Naive thymus-derived CD4-positive, alpha-beta T cell (primary cell): ENCODE measurements at regions not wholly inside any gene's neighbourhood (a gene's known extent, or its start where the extent isn't known, plus 50 kb on each side); places are given as distances from the start of the nearest gene placed in this dataset.

Experiments
- ATAC-seq: fragments of 150-1000 bp; cut with Tn5 transposase; 2 replicates; pipeline ENCODE4 v1.10.0; 2021; ENCODE audit warnings: mild to moderate bottlenecking, moderate library complexity
- CTCF ChIA-PET: fragments of 350-600 bp; sonication (Branson Sonifier 250); formaldehyde crosslinking; loops from one replicate; lab custom pipeline; 2021; ENCODE audit warnings: antibody characterized with exemption; lab: Charles Lee
- POLR2A ChIA-PET: fragments of 350-600 bp; sonication (Branson Sonifier 250); formaldehyde crosslinking; loops from one replicate; lab custom pipeline; 2021; ENCODE audit warnings: antibody characterized with exemption, inconsistent platforms; lab: Charles Lee
- DNase-seq, 9 donors: peaks; one replicate each; pipeline versions ENCODE4 v3.0.0 to v3.0.0-alpha.2; 2020 to 2022; ENCODE audit warnings: mixed read lengths in 1 of 9
- H3K27ac ChIP-seq: one replicate; pipeline ENCODE4 v1.7.0; 2013; ENCODE audit warnings: mild to moderate bottlenecking, low read depth, low read length, moderate library complexity
- H3K27me3 ChIP-seq, 2 donors: one replicate each; pipeline ENCODE4 v1.7.0; 2013; ENCODE audit warnings: low read length in 2 of 2, mild to moderate bottlenecking in 2 of 2, moderate library complexity in 2 of 2; ENCODE audit not compliant: control insufficient read depth in 2 of 2, insufficient read depth in 2 of 2
- H3K36me3 ChIP-seq, 3 experiments: 1 replicate in 2 of 3; 2 replicates in 1 of 3; pipeline ENCODE4 v1.7.0; 2013; ENCODE audit warnings: low read length in 3 of 3, mild to moderate bottlenecking in 3 of 3, moderate library complexity in 1 of 3; ENCODE audit not compliant: insufficient read depth in 3 of 3, control insufficient read depth in 2 of 3
- H3K4me1 ChIP-seq, 2 donors: one replicate each; pipeline ENCODE4 v1.7.0; 2013; ENCODE audit warnings: low read length in 2 of 2, mild to moderate bottlenecking in 2 of 2, moderate library complexity in 1 of 2; ENCODE audit not compliant: control insufficient read depth in 2 of 2, insufficient read depth in 2 of 2
- H3K4me3 ChIP-seq: 2 replicates; pipeline ENCODE4 v1.7.0; 2013; ENCODE audit warnings: mild to moderate bottlenecking, low read length
- H3K9me3 ChIP-seq, 3 experiments: 1 replicate in 2 of 3; 2 replicates in 1 of 3; pipeline ENCODE4 v1.7.0; 2013; ENCODE audit warnings: low read length in 3 of 3; ENCODE audit not compliant: control insufficient read depth in 2 of 3
- H3K27ac Mint-ChIP-seq, 9 donors: one replicate each; pipeline ENCODE4 v1.8.0; 2020 to 2022; ENCODE audit warnings: mixed read lengths in 9 of 9, mild to moderate bottlenecking in 8 of 9, moderate library complexity in 5 of 9, inconsistent platforms in 2 of 9
- H3K27me3 Mint-ChIP-seq, 5 donors: one replicate each; pipeline ENCODE4 v1.8.0; 2021 to 2022; ENCODE audit warnings: mixed read lengths in 5 of 5, mild to moderate bottlenecking in 1 of 5
- H3K36me3 Mint-ChIP-seq, 5 donors: one replicate each; pipeline ENCODE4 v1.8.0; 2020 to 2022; ENCODE audit warnings: mixed read lengths in 5 of 5, mild to moderate bottlenecking in 3 of 5, inconsistent platforms in 1 of 5
- H3K4me1 Mint-ChIP-seq, 7 donors: one replicate each; pipeline ENCODE4 v1.8.0; 2020 to 2022; ENCODE audit warnings: mixed read lengths in 7 of 7, mild to moderate bottlenecking in 3 of 7, inconsistent platforms in 1 of 7
- H3K4me3 Mint-ChIP-seq, 10 donors: one replicate each; pipeline ENCODE4 v1.8.0; 2020 to 2022; ENCODE audit warnings: mild to moderate bottlenecking in 10 of 10, mixed read lengths in 10 of 10, moderate library complexity in 6 of 10, inconsistent platforms in 2 of 10
- H3K9me3 Mint-ChIP-seq, 11 donors: one replicate each; pipeline ENCODE4 v1.8.0; 2020 to 2022; ENCODE audit warnings: mixed read lengths in 11 of 11, mild to moderate bottlenecking in 4 of 11, inconsistent platforms in 1 of 11, moderate library complexity in 1 of 11
- intact Hi-C, 2 donors: fragments of 100-400 bp; cut with micrococcal nuclease; formaldehyde crosslinking; loops; one replicate each; pipeline ENCODE4 v1.15.1; 2023

GRCh38 chr2:21416226-21416625, 292.5 kb downstream of the TDRD15 start:
- H3K27me3 ChIP-seq = no peaks in the 10 kb centered on the region
- H3K9me3 Mint-ChIP-seq = peaks cover 0 to 13% (median 6%) of the 10 kb centered on the region in 11 donors
- H3K4me3 Mint-ChIP-seq = no peak overlapping the region
- no peak for DNase-seq
- H3K36me3 ChIP-seq = no peaks in the 10 kb centered on the region
- POLR2A ChIA-PET = no interaction called here
- H3K4me1 ChIP-seq = no peaks in the 10 kb centered on the region
- no peak overlapping the region for H3K27ac Mint-ChIP-seq
- intact Hi-C loops = no loop called here
- H3K9me3 ChIP-seq = no peaks in the 10 kb centered on the region
- no peaks in the 10 kb centered on the region for H3K27me3 Mint-ChIP-seq
- no peak overlapping the region for H3K4me3 ChIP-seq
- ATAC-seq = no peak
- no peak overlapping the region for H3K27ac ChIP-seq
- peaks cover 0 to 3% (median 0%) of the 10 kb centered on the region in 5 donors for H3K36me3 Mint-ChIP-seq
- CTCF ChIA-PET = no interaction called here
- no peaks in the 10 kb centered on the region for H3K4me1 Mint-ChIP-seq

- no peak for DNase-seq
- Histone ChIP-seq H3K27me3 (no peaks in the 10 kb centered on the region), H3K4me1 (no peaks in the 10 kb centered on the region), H3K36me3 (no peaks in the 10 kb centered on the region), H3K4me3 (no peak overlapping the region), H3K27ac (no peak overlapping the region), H3K9me3 (no peaks in the 10 kb centered on the region)
- peaks cover 0 to 3% (median 0%) of the 10 kb centered on the region in 5 donors for H3K36me3 Mint-ChIP-seq
- peaks cover 0 to 22% (median 5%) of the 10 kb centered on the region in 11 donors for H3K9me3 Mint-ChIP-seq
- intact Hi-C loops = no loop called here
- H3K27me3 Mint-ChIP-seq = no peaks in the 10 kb centered on the region
- H3K27ac Mint-ChIP-seq = no peak overlapping the region
- no peaks in the 10 kb centered on the region for H3K4me1 Mint-ChIP-seq
- ChIA-PET POLR2A (no interaction called here), CTCF (no interaction called here)
- ATAC-seq = no peak
- no peak overlapping the region for H3K4me3 Mint-ChIP-seq
Observed at GRCh38 chr2:21418456-21418855, 294.7 kb downstream of the TDRD15 start.

- Histone ChIP-seq H3K27me3 (no peaks in the 10 kb centered on the region), H3K9me3 (no peaks in the 10 kb centered on the region), H3K4me1 (no peaks in the 10 kb centered on the region), H3K36me3 (no peaks in the 10 kb centered on the region), H3K27ac (no peak overlapping the region), H3K4me3 (no peak overlapping the region)
- Mint-ChIP-seq H3K27me3 (no peaks in the 10 kb centered on the region), H3K27ac (no peak overlapping the region), H3K4me1 (no peaks in the 10 kb centered on the region), H3K36me3 (peaks cover 0 to 2% (median 0%) of the 10 kb centered on the region in 5 donors), H3K9me3 (peaks cover 0 to 18% (median 5%) of the 10 kb centered on the region in 11 donors), H3K4me3 (no peak overlapping the region)
- no peak for DNase-seq
- intact Hi-C loops = no loop called here
- ChIA-PET CTCF (no interaction called here), POLR2A (no interaction called here)
- ATAC-seq = no peak
Observed at GRCh38 chr2:21420553-21421335, 297.0 kb downstream of the TDRD15 start.

- Mint-ChIP-seq H3K36me3 (no peaks in the 10 kb centered on the region), H3K4me1 (no peaks in the 10 kb centered on the region), H3K27me3 (no peaks in the 10 kb centered on the region), H3K9me3 (peaks cover 0 to 15% (median 4%) of the 10 kb centered on the region in 11 donors), H3K27ac (no peak overlapping the region), H3K4me3 (no peak overlapping the region)
- no peaks in the 10 kb centered on the region for H3K4me1 ChIP-seq
- no peak overlapping the region for H3K27ac ChIP-seq
- H3K4me3 ChIP-seq = no peak overlapping the region
- H3K36me3 ChIP-seq = no peaks in the 10 kb centered on the region
- no peaks in the 10 kb centered on the region for H3K9me3 ChIP-seq
- intact Hi-C loops = no loop called here
- no peak for DNase-seq
- POLR2A ChIA-PET = no interaction called here
- H3K27me3 ChIP-seq = no peaks in the 10 kb centered on the region
- ATAC-seq = no peak
- CTCF ChIA-PET = interaction anchor here (0.8 kb wide), 1 partner anchor 440 kb away, joined by 3 read pairs; no protein-coding TSS in a partner anchor
Observed at GRCh38 chr2:21422050-21422449, 298.3 kb downstream of the TDRD15 start.

GRCh38 chr2:21422724-21423522, 299.2 kb downstream of the TDRD15 start:
- H3K36me3 ChIP-seq = no peaks in the 10 kb centered on the region
- H3K27ac Mint-ChIP-seq = no peak overlapping the region
- no peak for ATAC-seq
- no peak overlapping the region for H3K4me3 Mint-ChIP-seq
- H3K9me3 ChIP-seq = no peaks in the 10 kb centered on the region
- DNase-seq = no peak
- no peaks in the 10 kb centered on the region for H3K36me3 Mint-ChIP-seq
- peaks cover 0 to 15% (median 7%) of the 10 kb centered on the region in 11 donors for H3K9me3 Mint-ChIP-seq
- H3K27me3 Mint-ChIP-seq = no peaks in the 10 kb centered on the region
- no peak overlapping the region for H3K4me3 ChIP-seq
- ChIA-PET CTCF (interaction anchor here (0.8 kb wide), 1 partner anchor 439 kb away, joined by 3 read pairs; no protein-coding TSS in a partner anchor), POLR2A (no interaction called here)
- no peak overlapping the region for H3K27ac ChIP-seq
- intact Hi-C loops = no loop called here
- no peaks in the 10 kb centered on the region for H3K4me1 ChIP-seq
- H3K27me3 ChIP-seq = no peaks in the 10 kb centered on the region
- peaks cover 0 to 6% (median 0%) of the 10 kb centered on the region in 7 donors for H3K4me1 Mint-ChIP-seq

GRCh38 chr2:21423854-21424253, 300.1 kb downstream of the TDRD15 start:
- H3K27me3 Mint-ChIP-seq = no peaks in the 10 kb centered on the region
- Histone ChIP-seq H3K36me3 (no peaks in the 10 kb centered on the region), H3K4me3 (no peak overlapping the region), H3K9me3 (no peaks in the 10 kb centered on the region), H3K27ac (no peak overlapping the region), H3K27me3 (no peaks in the 10 kb centered on the region), H3K4me1 (no peaks in the 10 kb centered on the region)
- DNase-seq = no peak
- H3K4me3 Mint-ChIP-seq = no peak overlapping the region
- intact Hi-C loops = no loop called here
- H3K36me3 Mint-ChIP-seq = no peaks in the 10 kb centered on the region
- ChIA-PET CTCF (no interaction called here), POLR2A (no interaction called here)
- peaks cover 0 to 17% (median 7%) of the 10 kb centered on the region in 11 donors for H3K9me3 Mint-ChIP-seq
- no peak for ATAC-seq
- H3K4me1 Mint-ChIP-seq = peaks cover 0 to 7% (median 0%) of the 10 kb centered on the region in 7 donors
- H3K27ac Mint-ChIP-seq = no peak overlapping the region
